Omental fat pad (tissue), 3 donors: ENCODE measurements at regions not wholly inside any gene's neighbourhood (a gene's known extent, or its start where the extent isn't known, plus 50 kb on each side); places are given as distances from the start of the nearest gene placed in this dataset.

Experiments
- ATAC-seq: fragments of 150-250 bp; one replicate; pipeline ENCODE4 v1.9.1; 2016; ENCODE audit warnings: mild to moderate bottlenecking, moderate library complexity; ENCODE audit not compliant: low FRiP score
- DNase-seq: peaks from one replicate; pipeline ENCODE4 v3.0.0-alpha.2; 2019; ENCODE audit warnings: low spot score
- CTCF ChIP-seq, 3 donors: fragments of 450-650 bp; IDR thresholded peaks; one replicate each; pipeline ENCODE4 v1.5.1; 2016 to 2017; ENCODE audit warnings: antibody characterized with exemption in 3 of 3, mild to moderate bottlenecking in 3 of 3, moderate library complexity in 2 of 3

- no peak for ATAC-seq
- TF ChIP-seq CTCF (IDR thresholded peaks at IDR 0.05) = no peak
These were observed 148.1 kb upstream of the MAF start for GRCh38 chr16:79748629-79749028.

GRCh38 chr16:79747688-79748087 lies 147.2 kb upstream of the MAF start:
- DNase-seq = no peak
- TF ChIP-seq CTCF (IDR thresholded peaks at IDR 0.05) = no peak
- ATAC-seq = no peak

More at GRCh38 chr16:79748629-79749028, 148.1 kb upstream of the MAF start:
- DNase-seq = no peak

GRCh38 chr16:79740252-79740651 lies 139.7 kb upstream of the MAF start:
- TF ChIP-seq CTCF (IDR thresholded peaks at IDR 0.05) = no peak
- DNase-seq = no peak
- no peak for ATAC-seq

- DNase-seq = no peak
- no peak for TF ChIP-seq CTCF (IDR thresholded peaks at IDR 0.05)
- no peak for ATAC-seq
These were observed 134.7 kb upstream of the MAF start for GRCh38 chr16:79735271-79735670.

DNA sequence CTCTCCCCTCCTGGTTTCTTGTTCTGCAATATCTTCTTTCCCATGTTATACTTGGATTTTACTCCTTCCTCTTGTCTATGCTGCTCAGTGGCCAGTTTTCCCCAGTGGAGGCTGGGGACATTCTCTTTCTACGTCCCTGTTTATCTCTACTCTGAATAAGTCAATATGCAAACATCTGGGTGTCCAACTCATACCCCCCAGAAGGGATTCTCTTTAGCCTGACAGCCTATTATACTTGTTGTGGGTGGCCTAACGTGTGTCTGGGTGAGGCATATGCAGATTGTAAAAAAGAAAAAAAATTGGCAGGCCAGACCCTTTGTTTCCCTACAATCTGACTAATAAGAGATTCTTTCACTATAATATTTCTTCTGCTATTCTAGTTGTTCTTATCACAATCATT lies 134.2 kb upstream of the MAF start:
- TF ChIP-seq CTCF (IDR thresholded peaks at IDR 0.05) = no peak
- no peak for DNase-seq
- no peak for ATAC-seq

DNA sequence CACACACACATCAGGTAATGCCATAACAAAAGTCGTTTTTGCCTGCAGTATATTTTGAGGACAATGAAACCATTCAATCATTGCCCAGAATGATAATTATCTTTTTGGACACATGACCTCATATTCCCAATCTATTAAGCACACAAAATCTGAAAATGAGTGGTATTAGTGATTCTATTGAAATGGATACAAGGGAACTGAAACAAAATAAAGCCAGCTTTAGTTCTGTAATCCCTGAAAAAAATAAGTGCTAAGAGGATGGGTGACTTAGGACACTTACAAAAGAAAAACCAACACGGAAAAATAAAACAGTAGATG lies 128.3 kb upstream of the MAF start:
- ATAC-seq (no peak), DNase-seq (no peak)
- no peak for TF ChIP-seq CTCF (IDR thresholded peaks at IDR 0.05)

GRCh38 chr16:79728048-79728922 lies 127.7 kb upstream of the MAF start:
- DNase-seq = no peak
- no peak for TF ChIP-seq CTCF (IDR thresholded peaks at IDR 0.05)
- no peak for ATAC-seq
